Heart left ventricle (tissue), 13 donors: ENCODE measurements at regions not wholly inside any gene's neighbourhood (a gene's known extent, or its start where the extent isn't known, plus 50 kb on each side); places are given as distances from the start of the nearest gene placed in this dataset.

ENCODE experiments used
- POLR2A ChIP-seq, 2 donors: fragments of 450-650 bp; IDR thresholded peaks; one replicate each; pipeline ENCODE4 v1.6.1; 2017; ENCODE audit warnings: antibody characterized with exemption in 2 of 2, mild to moderate bottlenecking in 2 of 2, moderate library complexity in 2 of 2
- TF ChIP-seq, protein P1 (sequence below), 12 donors: fragments of 200-600 bp; sonication (generic) in 4 of 12; IDR thresholded peaks; one replicate each; pipeline versions ENCODE4 v1.5.0 to v1.8.0; 2018 to 2022; ENCODE audit warnings: antibody characterized with exemption in 12 of 12, mild to moderate bottlenecking in 5 of 12
- donor health status: ischemic (EF 13 %, LVEDD 7.1; RV severe dilation, severe dysfunction).
- donor health status: DM: no; HTN: yes; CAD: no.
- donor health status: DM: no; HTN: no; CAD: no.
- donor health status: ischemic (EF 25% LVEDD 6.9; RV normal size, moderate dysfunction).
- donor health status: ischemic (EF 25% LVEDD 5.7; RV mildly dilated, moderate dysfunction).
- donor health status: ischemic (EF 35%, LVEDD 5.7; RV mildly dilated, moderate dysfunction).
- donor health status: nonischemic (EF 11% LVEDD 7.7; RV severe dilation, severe dysfunction).
- donor health status: DM: yes; HTN: yes; CAD: no.
- donor health status: PGD.
- donor health status: ischemic (EF 29% LVEDD 5.4; RV normal size, mild dysfunction).
- donor health status: nonischemic (EF 23%, LVEDD 6.1; RV moderate dilation, normal function).

DNA sequence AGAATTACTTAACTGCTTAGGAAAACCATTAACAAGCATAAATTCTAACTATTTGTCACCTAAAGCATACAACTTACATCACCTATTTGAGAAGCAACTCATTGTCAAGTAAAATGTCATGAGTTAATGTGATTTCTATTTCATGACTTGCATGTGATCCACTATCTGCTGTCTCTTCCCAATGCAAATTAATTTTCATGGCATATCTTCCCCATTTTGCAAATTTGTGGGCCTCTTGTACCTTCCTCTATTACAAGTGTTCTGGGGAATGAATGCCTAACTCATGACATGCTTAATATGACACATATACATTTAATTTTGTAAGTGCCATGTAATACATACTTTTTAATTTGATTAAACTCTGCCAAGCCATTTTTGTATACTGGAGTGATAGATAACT, 81.1 kb upstream of the EDNRB start:
- no peak for TF ChIP-seq POLR2A (IDR thresholded peaks at IDR 0.05)
- TF ChIP-seq, protein P1, sequence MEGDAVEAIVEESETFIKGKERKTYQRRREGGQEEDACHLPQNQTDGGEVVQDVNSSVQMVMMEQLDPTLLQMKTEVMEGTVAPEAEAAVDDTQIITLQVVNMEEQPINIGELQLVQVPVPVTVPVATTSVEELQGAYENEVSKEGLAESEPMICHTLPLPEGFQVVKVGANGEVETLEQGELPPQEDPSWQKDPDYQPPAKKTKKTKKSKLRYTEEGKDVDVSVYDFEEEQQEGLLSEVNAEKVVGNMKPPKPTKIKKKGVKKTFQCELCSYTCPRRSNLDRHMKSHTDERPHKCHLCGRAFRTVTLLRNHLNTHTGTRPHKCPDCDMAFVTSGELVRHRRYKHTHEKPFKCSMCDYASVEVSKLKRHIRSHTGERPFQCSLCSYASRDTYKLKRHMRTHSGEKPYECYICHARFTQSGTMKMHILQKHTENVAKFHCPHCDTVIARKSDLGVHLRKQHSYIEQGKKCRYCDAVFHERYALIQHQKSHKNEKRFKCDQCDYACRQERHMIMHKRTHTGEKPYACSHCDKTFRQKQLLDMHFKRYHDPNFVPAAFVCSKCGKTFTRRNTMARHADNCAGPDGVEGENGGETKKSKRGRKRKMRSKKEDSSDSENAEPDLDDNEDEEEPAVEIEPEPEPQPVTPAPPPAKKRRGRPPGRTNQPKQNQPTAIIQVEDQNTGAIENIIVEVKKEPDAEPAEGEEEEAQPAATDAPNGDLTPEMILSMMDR (IDR thresholded peaks at IDR 0.05): no peak
